Osteoblast (primary cell): ENCODE measurements at regions not wholly inside any gene's neighbourhood (a gene's known extent, or its start where the extent isn't known, plus 50 kb on each side); places are given as distances from the start of the nearest gene placed in this dataset.

Experiments
- DNase-seq: peaks from one replicate; pipeline ENCODE4 v3.0.0; 2011; ENCODE audit warnings: low spot score, mixed read lengths; ENCODE audit not compliant: insufficient read length; ENCODE audit errors: missing footprints
- H2AFZ ChIP-seq: 2 replicates; pipeline ENCODE4 v1.6.0; 2011; ENCODE audit warnings: mild to moderate bottlenecking, low read length
- H3K27ac ChIP-seq: 2 replicates; pipeline ENCODE4 v1.5.1; 2011; ENCODE audit warnings: mild to moderate bottlenecking, low read depth, low read length, moderate library complexity
- H3K27me3 ChIP-seq: 2 replicates; pipeline ENCODE4 v1.6.0; 2012; ENCODE audit warnings: mild to moderate bottlenecking, control low read depth, inconsistent platforms, low read length, moderate library complexity; ENCODE audit not compliant: insufficient read depth
- H3K36me3 ChIP-seq: 2 replicates; pipeline ENCODE4 v1.5.1; 2011; ENCODE audit warnings: mild to moderate bottlenecking, low read length, control low read depth, moderate library complexity; ENCODE audit not compliant: insufficient read depth
- H3K4me1 ChIP-seq: 2 replicates; pipeline ENCODE4 v1.5.1; 2011; ENCODE audit warnings: mild to moderate bottlenecking, low read length, control low read depth, moderate library complexity; ENCODE audit not compliant: insufficient read depth
- H3K4me2 ChIP-seq: 2 replicates; pipeline ENCODE4 v1.6.0; 2011; ENCODE audit warnings: mild to moderate bottlenecking, low read length; ENCODE audit not compliant: insufficient read depth
- H3K4me3 ChIP-seq: fragments of 200-600 bp; sonication (generic); 3 replicates; pipeline ENCODE4 v1.5.1; 2012; ENCODE audit warnings: mild to moderate bottlenecking, low read length, inconsistent platforms; ENCODE audit not compliant: insufficient read depth
- H3K79me2 ChIP-seq: 2 replicates; pipeline ENCODE4 v1.6.0; 2012; ENCODE audit warnings: mild to moderate bottlenecking, low read length, control low read depth, inconsistent platforms; ENCODE audit not compliant: insufficient read depth
- H3K9me3 ChIP-seq: 2 replicates; pipeline ENCODE4 v1.5.1; 2011; ENCODE audit warnings: low read depth, low read length, control low read depth
- H4K20me1 ChIP-seq: 2 replicates; pipeline ENCODE4 v1.6.0; 2012; ENCODE audit warnings: mild to moderate bottlenecking, low read length, control low read depth; ENCODE audit not compliant: insufficient read depth
- TF ChIP-seq, protein P1 (sequence below): IDR thresholded peaks from 2 replicates; pipeline ENCODE4 v1.5.1; 2011; ENCODE audit warnings: mild to moderate bottlenecking, low read depth, low read length, moderate library complexity; ENCODE audit errors: extremely low read depth

DNA sequence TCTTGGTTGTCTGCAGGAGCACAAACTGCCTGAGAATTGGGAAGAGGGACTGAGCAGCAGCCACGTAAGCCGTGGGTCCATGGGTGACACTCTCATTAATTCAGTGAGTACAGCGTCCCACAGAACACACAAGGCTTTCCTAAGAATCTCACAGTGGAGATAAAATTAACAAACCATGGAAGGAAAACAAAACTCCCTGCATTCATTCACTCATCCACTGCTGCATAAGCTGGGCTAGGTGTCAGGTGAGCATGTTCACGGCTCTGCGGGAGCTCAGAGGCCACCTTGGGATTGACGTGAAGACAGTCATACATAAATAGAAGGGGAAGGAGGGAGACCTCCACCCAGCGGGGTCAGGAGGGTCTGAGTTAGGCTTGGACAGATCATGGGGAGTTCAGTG, 1442.7 kb downstream of the TBC1D22A start:
- Histone ChIP-seq H3K27me3 (no peaks in the 10 kb centered on the region), H2AFZ (no peak overlapping the region), H3K79me2 (no peaks in the 10 kb centered on the region), H3K4me1 (no peaks in the 10 kb centered on the region), H3K36me3 (no peaks in the 10 kb centered on the region), H4K20me1 (no peaks in the 10 kb centered on the region), H3K4me3 (no peak overlapping the region), H3K27ac (no peak overlapping the region), H3K9me3 (peaks cover 2% of the 10 kb centered on the region), H3K4me2 (no peak overlapping the region)
- TF ChIP-seq, protein P1, sequence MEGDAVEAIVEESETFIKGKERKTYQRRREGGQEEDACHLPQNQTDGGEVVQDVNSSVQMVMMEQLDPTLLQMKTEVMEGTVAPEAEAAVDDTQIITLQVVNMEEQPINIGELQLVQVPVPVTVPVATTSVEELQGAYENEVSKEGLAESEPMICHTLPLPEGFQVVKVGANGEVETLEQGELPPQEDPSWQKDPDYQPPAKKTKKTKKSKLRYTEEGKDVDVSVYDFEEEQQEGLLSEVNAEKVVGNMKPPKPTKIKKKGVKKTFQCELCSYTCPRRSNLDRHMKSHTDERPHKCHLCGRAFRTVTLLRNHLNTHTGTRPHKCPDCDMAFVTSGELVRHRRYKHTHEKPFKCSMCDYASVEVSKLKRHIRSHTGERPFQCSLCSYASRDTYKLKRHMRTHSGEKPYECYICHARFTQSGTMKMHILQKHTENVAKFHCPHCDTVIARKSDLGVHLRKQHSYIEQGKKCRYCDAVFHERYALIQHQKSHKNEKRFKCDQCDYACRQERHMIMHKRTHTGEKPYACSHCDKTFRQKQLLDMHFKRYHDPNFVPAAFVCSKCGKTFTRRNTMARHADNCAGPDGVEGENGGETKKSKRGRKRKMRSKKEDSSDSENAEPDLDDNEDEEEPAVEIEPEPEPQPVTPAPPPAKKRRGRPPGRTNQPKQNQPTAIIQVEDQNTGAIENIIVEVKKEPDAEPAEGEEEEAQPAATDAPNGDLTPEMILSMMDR, result no peak
- no peak for DNase-seq

DNA sequence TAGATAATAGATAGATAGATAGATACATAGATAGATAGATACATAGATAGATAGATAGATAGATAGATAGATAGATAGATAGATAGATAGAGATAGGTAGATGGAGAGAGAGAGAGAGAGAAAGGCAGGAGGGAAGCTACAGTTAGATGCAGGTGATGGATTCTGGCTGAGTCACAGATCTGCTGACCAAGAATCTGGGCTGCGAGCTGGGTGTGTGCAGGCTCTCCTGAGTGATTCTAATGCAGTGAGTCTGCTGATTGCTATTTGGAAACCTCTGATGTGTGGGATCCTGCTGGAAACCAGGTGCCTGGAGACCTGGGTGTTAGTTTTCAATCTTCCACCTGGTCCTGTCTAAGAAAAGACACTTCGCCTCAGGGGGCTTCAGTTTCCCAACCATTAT, 1441.8 kb downstream of the TBC1D22A start:
- no peak overlapping the region for H3K4me2 ChIP-seq
- H3K9me3 ChIP-seq, result peaks cover 2% of the 10 kb centered on the region
- DNase-seq, result no peak

DNA sequence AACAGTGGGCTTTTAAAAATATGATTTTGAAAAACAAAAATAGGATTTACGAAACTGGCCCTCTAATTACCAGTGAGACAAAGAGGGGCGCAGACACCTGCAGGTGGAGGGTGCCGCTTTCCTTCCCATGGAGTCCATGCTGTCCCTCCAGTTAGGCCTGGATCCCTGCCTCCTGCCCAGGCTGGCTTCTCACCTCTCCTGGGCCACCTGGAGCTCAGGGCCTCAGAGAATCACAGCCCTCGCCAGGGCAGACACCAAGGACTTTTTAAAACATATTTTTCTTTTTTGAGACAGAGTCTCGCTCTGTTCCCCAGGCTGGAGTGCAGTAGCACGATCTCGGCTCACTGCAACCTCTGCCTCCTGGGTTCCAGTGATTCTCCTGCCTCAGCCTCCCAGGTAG, 1437.2 kb downstream of the TBC1D22A start:
- Histone ChIP-seq H2AFZ (no peak overlapping the region), H3K4me3 (no peak overlapping the region), H3K9me3 (no peaks in the 10 kb centered on the region), H3K36me3 (no peaks in the 10 kb centered on the region), H3K4me2 (no peak overlapping the region), H3K4me1 (no peaks in the 10 kb centered on the region), H3K27ac (no peak overlapping the region), H3K79me2 (no peaks in the 10 kb centered on the region), H3K27me3 (no peaks in the 10 kb centered on the region), H4K20me1 (no peaks in the 10 kb centered on the region)
- TF ChIP-seq, protein P1, result no peak
- DNase-seq, result no peak

More for the DNA sequence above, 1441.8 kb downstream of the TBC1D22A start:
- no peaks in the 10 kb centered on the region for H3K79me2 ChIP-seq
- H3K4me3 ChIP-seq, result no peak overlapping the region
- no peaks in the 10 kb centered on the region for H3K27me3 ChIP-seq
- TF ChIP-seq, protein P1, result no peak
- H2AFZ ChIP-seq, result no peak overlapping the region
- H3K4me1 ChIP-seq, result no peaks in the 10 kb centered on the region
- H3K27ac ChIP-seq, result no peak overlapping the region
- H3K36me3 ChIP-seq, result no peaks in the 10 kb centered on the region
- H4K20me1 ChIP-seq, result no peaks in the 10 kb centered on the region

DNA sequence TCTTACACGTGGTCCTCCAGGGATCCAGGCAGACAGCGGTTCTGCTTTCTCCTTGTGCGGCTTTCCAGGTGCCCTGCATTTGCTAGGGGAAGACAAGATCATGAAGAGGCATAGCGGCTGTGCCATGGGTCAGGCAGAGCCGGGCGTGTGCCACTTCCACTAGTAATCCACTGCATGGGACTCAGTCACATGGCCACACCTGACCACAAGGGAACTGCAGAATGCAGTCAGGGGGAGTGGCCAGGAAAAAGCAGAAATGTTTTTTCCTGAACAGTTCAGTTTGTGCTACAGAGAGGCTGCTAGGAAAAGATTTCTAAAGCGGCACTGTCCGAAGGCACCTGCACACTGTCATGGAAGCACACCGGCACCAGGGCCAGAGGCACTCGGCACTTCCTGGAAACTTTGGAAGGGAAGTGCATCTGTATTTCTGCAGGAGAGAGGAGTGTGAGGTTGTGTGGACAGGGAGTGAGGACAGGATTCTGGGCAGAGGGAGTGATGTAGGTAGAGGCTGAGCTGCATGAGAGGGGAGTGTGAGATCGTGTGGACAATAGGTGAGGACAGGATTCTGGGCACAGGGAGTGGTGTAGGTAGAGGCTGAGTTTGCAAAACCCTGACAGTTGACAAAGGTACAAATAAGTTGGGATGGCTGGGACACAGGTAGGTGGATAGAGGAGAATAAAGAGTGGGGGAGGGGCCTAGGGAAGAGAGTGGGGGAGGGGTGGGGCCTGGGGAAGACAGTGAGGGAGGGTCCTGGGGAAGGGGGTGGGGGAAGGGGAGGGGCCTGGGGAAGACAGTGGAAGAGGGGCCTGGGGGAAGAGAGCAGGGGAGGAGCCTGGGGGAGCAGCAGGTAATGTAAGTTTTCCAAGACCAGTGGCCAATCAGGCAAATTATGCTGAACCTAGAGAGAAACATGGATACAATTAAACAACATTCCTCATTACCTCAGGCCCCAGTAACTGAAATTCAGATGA, 1436.3 kb downstream of the TBC1D22A start:
- Histone ChIP-seq H3K27ac (no peak overlapping the region), H4K20me1 (no peaks in the 10 kb centered on the region), H3K4me2 (no peak overlapping the region), H2AFZ (no peak overlapping the region), H3K9me3 (peaks cover 1% of the 10 kb centered on the region), H3K36me3 (no peaks in the 10 kb centered on the region), H3K27me3 (no peaks in the 10 kb centered on the region), H3K79me2 (no peaks in the 10 kb centered on the region), H3K4me3 (no peak overlapping the region), H3K4me1 (no peaks in the 10 kb centered on the region)
- no peak for DNase-seq
- TF ChIP-seq, protein P1, result no peak
